ENCODE measurements at regions not wholly inside any gene's neighbourhood (a gene's known extent, or its start where the extent isn't known, plus 50 kb on each side); places are given as distances from the start of the nearest gene placed in this dataset.

DNA sequence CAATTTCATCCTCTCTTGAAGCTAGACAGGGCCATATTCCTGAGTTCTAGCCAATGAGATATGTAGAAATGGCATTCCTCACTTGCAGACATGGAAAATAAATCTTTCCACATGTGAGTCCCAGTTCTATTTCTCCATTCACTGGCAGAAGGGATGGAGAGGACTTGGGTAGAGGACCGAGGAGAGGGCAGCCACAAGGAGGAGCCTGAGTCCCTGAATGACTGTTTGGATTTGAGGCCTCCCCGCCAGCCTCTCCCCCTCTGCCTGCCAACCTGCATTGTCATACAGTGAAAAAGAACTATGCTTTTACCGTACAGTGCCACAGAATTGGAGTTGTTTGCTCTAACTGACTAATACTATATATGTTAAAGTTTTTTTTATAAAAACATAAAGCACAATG lies 583.0 kb upstream of the WWC1 start:
- H3K27ac ChIP-seq = no peak overlapping the region

DNA sequence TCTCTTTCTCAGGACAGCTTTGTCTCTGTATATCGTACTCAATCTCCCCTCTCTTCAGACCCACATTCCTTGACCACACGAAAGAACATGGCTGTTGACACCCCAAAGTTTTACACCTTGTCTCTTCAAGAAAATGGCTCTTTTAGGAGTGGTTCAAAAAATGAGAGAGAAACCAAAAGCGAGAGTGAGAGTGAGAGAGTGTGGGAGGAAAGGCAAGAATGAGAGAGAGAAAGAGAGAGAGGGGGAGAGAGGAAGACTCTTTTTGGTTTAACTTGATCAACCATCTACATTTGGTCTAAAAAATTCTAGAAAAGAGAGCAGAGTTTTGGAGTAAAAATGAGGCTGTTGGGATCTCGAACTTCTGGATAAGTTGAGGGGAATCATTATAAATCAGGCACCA lies 581.8 kb upstream of the WWC1 start:
- WGBS, 2 donors = 57 to 81% methylated on average over 4 of the region's 4 CpGs
- Histone ChIP-seq H3K27me3 (no peaks in the 10 kb centered on the region), H3K4me1 (no peaks in the 10 kb centered on the region), H3K36me3 (no peaks in the 10 kb centered on the region), H3K27ac (no peak overlapping the region), H3K9me3 (no peaks in the 10 kb centered on the region), H3K4me3 (no peak overlapping the region)
- ATAC-seq (no peak), DNase-seq (no peak), FAIRE-seq (no peak)
- intact Hi-C loops (cut with DNase I) = no loop called here
- TF ChIP-seq, protein P1, sequence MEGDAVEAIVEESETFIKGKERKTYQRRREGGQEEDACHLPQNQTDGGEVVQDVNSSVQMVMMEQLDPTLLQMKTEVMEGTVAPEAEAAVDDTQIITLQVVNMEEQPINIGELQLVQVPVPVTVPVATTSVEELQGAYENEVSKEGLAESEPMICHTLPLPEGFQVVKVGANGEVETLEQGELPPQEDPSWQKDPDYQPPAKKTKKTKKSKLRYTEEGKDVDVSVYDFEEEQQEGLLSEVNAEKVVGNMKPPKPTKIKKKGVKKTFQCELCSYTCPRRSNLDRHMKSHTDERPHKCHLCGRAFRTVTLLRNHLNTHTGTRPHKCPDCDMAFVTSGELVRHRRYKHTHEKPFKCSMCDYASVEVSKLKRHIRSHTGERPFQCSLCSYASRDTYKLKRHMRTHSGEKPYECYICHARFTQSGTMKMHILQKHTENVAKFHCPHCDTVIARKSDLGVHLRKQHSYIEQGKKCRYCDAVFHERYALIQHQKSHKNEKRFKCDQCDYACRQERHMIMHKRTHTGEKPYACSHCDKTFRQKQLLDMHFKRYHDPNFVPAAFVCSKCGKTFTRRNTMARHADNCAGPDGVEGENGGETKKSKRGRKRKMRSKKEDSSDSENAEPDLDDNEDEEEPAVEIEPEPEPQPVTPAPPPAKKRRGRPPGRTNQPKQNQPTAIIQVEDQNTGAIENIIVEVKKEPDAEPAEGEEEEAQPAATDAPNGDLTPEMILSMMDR (IDR thresholded peaks at IDR 0.05) = no peak

More for the DNA sequence above, 583.0 kb upstream of the WWC1 start:
- Histone ChIP-seq H3K27me3 (no peaks in the 10 kb centered on the region), H3K4me1 (no peaks in the 10 kb centered on the region), H3K4me3 (no peak overlapping the region), H3K9me3 (no peaks in the 10 kb centered on the region), H3K36me3 (no peaks in the 10 kb centered on the region)
- no peak for FAIRE-seq
- intact Hi-C loops (cut with DNase I) = no loop called here
- DNase-seq = no peak
- TF ChIP-seq, protein P1 (IDR thresholded peaks at IDR 0.05) = no peak
- ATAC-seq = no peak
- WGBS, 2 donors = 71 to 72% methylated on average over 3 of the region's 3 CpGs

GRCh38 chr5:167710444-167711073 lies 580.9 kb upstream of the WWC1 start:
- Histone ChIP-seq H3K4me1 (no peaks in the 10 kb centered on the region), H3K36me3 (no peaks in the 10 kb centered on the region), H3K27ac (no peak overlapping the region), H3K27me3 (no peaks in the 10 kb centered on the region), H3K4me3 (no peak overlapping the region), H3K9me3 (no peaks in the 10 kb centered on the region)
- WGBS, 2 donors = 50 to 56% methylated on average over 3 of the region's 3 CpGs
- FAIRE-seq (no peak), ATAC-seq (no peak), DNase-seq (no peak)
- intact Hi-C loops (cut with DNase I) = no loop called here
- TF ChIP-seq, protein P1 (IDR thresholded peaks at IDR 0.05) = no peak

DNA sequence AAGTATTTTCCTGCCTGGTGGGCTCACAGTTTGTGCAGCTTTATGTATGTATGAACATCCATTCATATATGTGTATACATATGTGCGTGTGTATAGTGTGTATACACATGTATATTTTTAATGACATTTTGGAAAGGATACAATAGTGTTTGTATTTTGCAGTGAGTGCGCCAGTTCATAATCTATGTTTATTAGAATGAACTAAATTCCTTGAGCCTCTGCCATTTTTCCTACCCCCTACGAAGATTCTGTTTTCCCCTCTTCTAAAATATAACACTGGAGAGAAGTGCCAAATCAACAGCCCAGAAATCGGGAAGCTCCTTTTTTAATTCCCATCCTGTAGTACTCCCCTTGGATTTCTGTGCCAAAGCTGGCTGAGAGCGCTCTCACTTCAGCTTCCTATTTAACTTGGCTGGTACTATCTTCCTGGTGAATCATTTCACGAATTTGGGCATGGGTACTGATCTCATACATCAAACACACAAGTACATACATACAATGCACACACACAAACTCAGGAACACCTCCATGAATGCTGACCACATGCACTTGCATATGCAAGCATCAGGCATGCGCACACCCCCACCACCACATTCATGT lies 578.4 kb upstream of the WWC1 start:
- Histone ChIP-seq H3K4me3 (no peak overlapping the region), H3K4me1 (no peaks in the 10 kb centered on the region), H3K27ac (no peak overlapping the region), H3K9me3 (no peaks in the 10 kb centered on the region), H3K27me3 (no peaks in the 10 kb centered on the region), H3K36me3 (no peaks in the 10 kb centered on the region)
- WGBS, 2 donors = 70 to 80% methylated on average over 7 of the region's 7 CpGs
- DNase-seq = no peak
- FAIRE-seq = no peak
- intact Hi-C loops (cut with DNase I) = no loop called here
- TF ChIP-seq, protein P1 (IDR thresholded peaks at IDR 0.05) = no peak
- ATAC-seq = no peak

GRCh38 chr5:167713896-167714295 lies 577.5 kb upstream of the WWC1 start:
- DNase-seq (no peak), ATAC-seq (no peak), FAIRE-seq (no peak)
- no peaks in the 10 kb centered on the region for H3K27me3 ChIP-seq
- no peaks in the 10 kb centered on the region for H3K9me3 ChIP-seq
- H3K4me3 ChIP-seq = no peak overlapping the region
- intact Hi-C loops (cut with DNase I) = no loop called here
- WGBS, 2 donors = 81 to 90% methylated on average over 1 of the region's 1 CpG
- no peaks in the 10 kb centered on the region for H3K36me3 ChIP-seq
- TF ChIP-seq, protein P1 (IDR thresholded peaks at IDR 0.05) = no peak
- no peaks in the 10 kb centered on the region for H3K4me1 ChIP-seq
- H3K27ac ChIP-seq = no peak overlapping the region

Data from pancreas (tissue), 10 donors.